GM12873 (cell line): ENCODE measurements at regions not wholly inside any gene's neighbourhood (a gene's known extent, or its start where the extent isn't known, plus 50 kb on each side); places are given as distances from the start of the nearest gene placed in this dataset.

Experiments used
- TF ChIP-seq, protein P1 (sequence below): IDR thresholded peaks from 2 replicates; pipeline ENCODE4 v1.5.1; 2012; ENCODE audit warnings: low read depth, mild to moderate bottlenecking, moderate library complexity, low read length, control low read depth; ENCODE audit not compliant: insufficient read depth; ENCODE audit errors: missing control alignments

DNA sequence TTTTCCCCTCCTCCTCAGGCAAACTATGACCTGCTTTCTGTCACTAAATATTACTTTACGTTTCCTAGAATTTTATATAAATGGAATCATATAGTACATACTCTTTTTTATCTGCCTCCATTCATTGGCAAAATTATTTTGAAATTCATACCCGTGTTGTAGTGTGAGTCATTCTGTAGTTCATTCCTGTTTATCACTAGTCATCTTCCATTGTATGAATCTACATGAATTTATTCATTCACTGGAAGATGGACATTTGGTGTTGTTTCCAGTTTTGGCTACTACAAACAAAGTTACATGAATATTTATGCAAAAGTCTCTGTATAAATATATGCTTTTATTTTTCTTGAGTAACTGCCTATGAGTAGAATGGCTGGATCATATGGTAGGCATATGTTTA, 60.7 kb upstream of the OPCML start:
- TF ChIP-seq, protein P1, sequence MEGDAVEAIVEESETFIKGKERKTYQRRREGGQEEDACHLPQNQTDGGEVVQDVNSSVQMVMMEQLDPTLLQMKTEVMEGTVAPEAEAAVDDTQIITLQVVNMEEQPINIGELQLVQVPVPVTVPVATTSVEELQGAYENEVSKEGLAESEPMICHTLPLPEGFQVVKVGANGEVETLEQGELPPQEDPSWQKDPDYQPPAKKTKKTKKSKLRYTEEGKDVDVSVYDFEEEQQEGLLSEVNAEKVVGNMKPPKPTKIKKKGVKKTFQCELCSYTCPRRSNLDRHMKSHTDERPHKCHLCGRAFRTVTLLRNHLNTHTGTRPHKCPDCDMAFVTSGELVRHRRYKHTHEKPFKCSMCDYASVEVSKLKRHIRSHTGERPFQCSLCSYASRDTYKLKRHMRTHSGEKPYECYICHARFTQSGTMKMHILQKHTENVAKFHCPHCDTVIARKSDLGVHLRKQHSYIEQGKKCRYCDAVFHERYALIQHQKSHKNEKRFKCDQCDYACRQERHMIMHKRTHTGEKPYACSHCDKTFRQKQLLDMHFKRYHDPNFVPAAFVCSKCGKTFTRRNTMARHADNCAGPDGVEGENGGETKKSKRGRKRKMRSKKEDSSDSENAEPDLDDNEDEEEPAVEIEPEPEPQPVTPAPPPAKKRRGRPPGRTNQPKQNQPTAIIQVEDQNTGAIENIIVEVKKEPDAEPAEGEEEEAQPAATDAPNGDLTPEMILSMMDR: no peak

DNA sequence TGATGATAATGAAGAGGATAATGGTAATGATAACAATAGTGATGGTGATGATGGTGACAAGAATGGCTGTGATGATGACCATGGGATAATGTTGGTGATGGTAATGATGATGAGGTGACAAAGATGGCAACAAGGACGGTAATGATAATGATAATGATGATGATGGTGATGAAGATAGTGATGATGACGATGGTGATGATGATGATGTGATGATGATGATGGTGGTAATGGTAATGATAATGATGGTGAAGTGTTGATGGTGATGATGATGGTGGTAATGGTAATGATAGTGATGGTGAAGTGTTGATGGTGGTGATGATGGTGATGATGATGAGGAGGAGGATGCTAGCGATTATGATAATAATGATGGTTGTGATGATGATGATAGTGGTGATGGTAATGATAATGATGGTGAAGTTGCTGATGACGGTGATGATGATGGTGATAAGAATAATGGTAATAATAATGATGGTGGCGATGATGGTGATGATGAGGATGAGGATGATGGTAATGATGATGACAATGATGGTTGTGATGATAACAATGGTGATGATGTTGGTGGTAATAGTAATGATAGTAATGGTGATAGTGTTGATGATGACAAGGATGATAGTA, 54.7 kb upstream of the OPCML start:
- TF ChIP-seq, protein P1: no peak

DNA sequence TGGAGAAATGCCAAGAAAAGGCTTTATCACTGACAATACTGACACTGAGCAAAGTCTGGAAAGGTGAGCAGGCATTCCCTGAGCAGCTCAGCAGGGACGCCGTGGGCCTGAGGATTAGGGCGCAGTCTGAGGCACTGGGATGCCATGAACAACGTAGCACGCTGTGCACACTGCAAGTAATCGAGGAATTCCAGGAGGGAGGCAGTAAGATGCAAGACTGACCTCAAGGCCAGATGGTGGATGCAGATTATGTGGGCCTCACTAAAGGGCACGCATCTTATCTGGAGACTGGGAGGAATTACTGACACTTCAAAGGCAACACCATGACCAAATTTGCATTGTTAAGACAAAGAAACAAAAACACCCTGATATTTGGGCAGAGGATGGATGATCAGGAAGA, 50.4 kb upstream of the OPCML start:
- TF ChIP-seq, protein P1: no peak

DNA sequence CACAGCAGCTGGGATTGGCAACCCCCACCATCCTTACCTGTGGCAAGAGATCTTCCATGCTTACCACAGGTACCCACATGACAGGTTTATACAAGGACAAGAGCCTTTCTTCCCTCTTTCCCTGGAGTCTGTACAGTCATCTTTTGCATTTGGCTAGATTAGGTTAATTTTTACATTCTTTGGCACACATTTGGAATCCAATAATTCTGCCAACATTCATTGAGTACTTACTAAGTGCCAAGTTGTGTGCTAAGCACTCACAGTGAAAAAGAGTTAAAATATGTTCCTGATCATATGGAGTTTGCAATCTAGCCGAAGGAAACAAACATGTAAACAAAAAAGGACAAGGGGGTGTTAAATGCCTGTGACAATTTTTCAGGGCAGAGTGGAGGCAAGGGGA, 50.0 kb upstream of the OPCML start:
- TF ChIP-seq, protein P1: no peak
